T-helper 17 cell (primary cell): ENCODE measurements at regions not wholly inside any gene's neighbourhood (a gene's known extent, or its start where the extent isn't known, plus 50 kb on each side); places are given as distances from the start of the nearest gene placed in this dataset.
"Not testable (repeated sequence)": the region's sequence is repeated elsewhere in the genome, so short reads cannot be mapped to it uniquely, and the experiment has no call there.

Experiments
- ATAC-seq: fragments of 150-1000 bp; cut with Tn5 transposase; 2 replicates; pipeline ENCODE4 v1.10.0; 2021; ENCODE audit warnings: mild to moderate bottlenecking, moderate library complexity
- DNase-seq, 3 donors: peaks; one replicate each; pipeline versions ENCODE4 v3.0.0 to v3.0.0-alpha.2; 2020 to 2021
- H3K9me3 ChIP-seq: one replicate; pipeline ENCODE4 v1.7.0; 2013; ENCODE audit warnings: low read length, mild to moderate bottlenecking; ENCODE audit not compliant: control insufficient read depth, poor library complexity, severe bottlenecking
- H3K27ac Mint-ChIP-seq: one replicate; pipeline ENCODE4 v1.8.0; 2022; ENCODE audit warnings: mild to moderate bottlenecking, moderate library complexity, mixed read lengths
- H3K27me3 Mint-ChIP-seq: one replicate; pipeline ENCODE4 v1.8.0; 2022; ENCODE audit warnings: mixed read lengths
- H3K36me3 Mint-ChIP-seq: one replicate; pipeline ENCODE4 v1.8.0; 2022; ENCODE audit warnings: low read depth, mixed read lengths
- H3K4me1 Mint-ChIP-seq: one replicate; pipeline ENCODE4 v1.8.0; 2022; ENCODE audit warnings: mild to moderate bottlenecking, mixed read lengths
- H3K4me3 Mint-ChIP-seq: one replicate; pipeline ENCODE4 v1.8.0; 2022; ENCODE audit warnings: mild to moderate bottlenecking, moderate library complexity, mixed read lengths

- no peaks in the 10 kb centered on the region for H3K9me3 ChIP-seq
- H3K4me1 Mint-ChIP-seq, result no peaks in the 10 kb centered on the region
- no peaks in the 10 kb centered on the region for H3K27me3 Mint-ChIP-seq
- no peak overlapping the region for H3K27ac Mint-ChIP-seq
- ATAC-seq (no peak), DNase-seq (no peak)
- H3K36me3 Mint-ChIP-seq, result no peaks in the 10 kb centered on the region
- no peak overlapping the region for H3K4me3 Mint-ChIP-seq
Measured at GRCh38 chr11:38517991-38518390, 1920.0 kb upstream of the RAG2 start.

GRCh38 chr11:38512830-38513229, 1914.8 kb upstream of the RAG2 start:
- H3K4me3 Mint-ChIP-seq, H3K36me3 Mint-ChIP-seq, H3K9me3 ChIP-seq, H3K27ac Mint-ChIP-seq, ATAC-seq, H3K27me3 Mint-ChIP-seq, H3K4me1 Mint-ChIP-seq, DNase-seq: not testable (repeated sequence)

DNA sequence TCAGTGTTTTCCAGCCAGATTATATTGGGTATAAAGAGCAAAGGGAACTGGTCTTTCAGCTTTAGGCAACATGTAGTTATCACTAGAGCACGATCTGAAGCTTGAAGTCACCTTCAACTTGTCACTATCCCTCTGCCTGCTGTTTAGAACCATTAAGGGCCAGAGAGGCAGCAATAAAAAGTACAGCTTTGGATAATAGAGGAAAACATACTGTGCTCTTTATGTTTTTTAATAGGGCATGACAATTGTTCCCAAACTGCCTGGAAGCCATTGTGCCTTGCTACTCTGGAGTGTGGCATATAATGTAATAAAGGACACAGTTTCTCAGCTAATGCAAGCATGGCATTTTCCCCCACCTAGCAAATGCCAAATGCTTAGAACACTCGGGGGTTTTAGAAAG, 1912.0 kb upstream of the RAG2 start:
- H3K36me3 Mint-ChIP-seq, result no peaks in the 10 kb centered on the region
- ATAC-seq (no peak), DNase-seq (no peak)
- H3K4me1 Mint-ChIP-seq, result no peaks in the 10 kb centered on the region
- no peak overlapping the region for H3K27ac Mint-ChIP-seq
- no peaks in the 10 kb centered on the region for H3K27me3 Mint-ChIP-seq
- H3K9me3 ChIP-seq, result no peaks in the 10 kb centered on the region
- H3K4me3 Mint-ChIP-seq, result no peak overlapping the region

- DNase-seq (no peak), ATAC-seq (no peak)
- Mint-ChIP-seq H3K27me3 (no peaks in the 10 kb centered on the region), H3K36me3 (no peaks in the 10 kb centered on the region), H3K4me1 (no peaks in the 10 kb centered on the region), H3K4me3 (no peak overlapping the region), H3K27ac (no peak overlapping the region)
- peaks cover 2% of the 10 kb centered on the region for H3K9me3 ChIP-seq
Measured at GRCh38 chr11:38503876-38504275, 1905.8 kb upstream of the RAG2 start.

GRCh38 chr11:38498721-38499120, 1900.7 kb upstream of the RAG2 start:
- H3K27ac Mint-ChIP-seq, result no peak overlapping the region
- ATAC-seq (no peak), DNase-seq (no peak)
- H3K4me1 Mint-ChIP-seq, result no peaks in the 10 kb centered on the region
- H3K27me3 Mint-ChIP-seq, result no peaks in the 10 kb centered on the region
- H3K9me3 ChIP-seq, result peaks cover 2% of the 10 kb centered on the region
- no peak overlapping the region for H3K4me3 Mint-ChIP-seq
- no peaks in the 10 kb centered on the region for H3K36me3 Mint-ChIP-seq

DNA sequence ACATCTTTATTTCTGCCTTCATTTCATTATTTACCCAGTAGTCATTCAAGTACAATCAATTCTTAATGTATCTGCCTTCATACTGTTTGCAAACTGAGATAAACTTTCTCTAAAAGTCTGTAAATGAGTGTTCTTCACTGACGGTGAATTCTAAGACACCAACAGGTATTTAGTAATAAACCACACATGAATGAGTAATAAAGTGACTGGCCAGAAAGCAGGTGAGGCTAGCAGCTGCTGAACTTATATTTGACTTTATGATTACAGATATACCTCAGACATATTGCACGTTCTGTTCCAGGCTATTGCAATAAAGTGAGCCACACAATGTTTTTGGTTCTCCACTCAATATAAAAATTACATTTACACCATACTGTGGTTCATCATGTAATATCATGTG, 1894.0 kb upstream of the RAG2 start:
- Mint-ChIP-seq H3K4me1 (no peaks in the 10 kb centered on the region), H3K27ac (no peak overlapping the region), H3K4me3 (no peak overlapping the region), H3K27me3 (no peaks in the 10 kb centered on the region), H3K36me3 (no peaks in the 10 kb centered on the region)
- H3K9me3 ChIP-seq, result no peaks in the 10 kb centered on the region
- DNase-seq, result no peak
- ATAC-seq, result no peak

- Mint-ChIP-seq H3K4me1 (no peaks in the 10 kb centered on the region), H3K27me3 (no peaks in the 10 kb centered on the region), H3K4me3 (no peak overlapping the region), H3K27ac (no peak overlapping the region), H3K36me3 (no peaks in the 10 kb centered on the region)
- DNase-seq (no peak), ATAC-seq (no peak)
- H3K9me3 ChIP-seq, result no peaks in the 10 kb centered on the region
Measured at GRCh38 chr11:38481391-38481790, 1883.4 kb upstream of the RAG2 start.

DNA sequence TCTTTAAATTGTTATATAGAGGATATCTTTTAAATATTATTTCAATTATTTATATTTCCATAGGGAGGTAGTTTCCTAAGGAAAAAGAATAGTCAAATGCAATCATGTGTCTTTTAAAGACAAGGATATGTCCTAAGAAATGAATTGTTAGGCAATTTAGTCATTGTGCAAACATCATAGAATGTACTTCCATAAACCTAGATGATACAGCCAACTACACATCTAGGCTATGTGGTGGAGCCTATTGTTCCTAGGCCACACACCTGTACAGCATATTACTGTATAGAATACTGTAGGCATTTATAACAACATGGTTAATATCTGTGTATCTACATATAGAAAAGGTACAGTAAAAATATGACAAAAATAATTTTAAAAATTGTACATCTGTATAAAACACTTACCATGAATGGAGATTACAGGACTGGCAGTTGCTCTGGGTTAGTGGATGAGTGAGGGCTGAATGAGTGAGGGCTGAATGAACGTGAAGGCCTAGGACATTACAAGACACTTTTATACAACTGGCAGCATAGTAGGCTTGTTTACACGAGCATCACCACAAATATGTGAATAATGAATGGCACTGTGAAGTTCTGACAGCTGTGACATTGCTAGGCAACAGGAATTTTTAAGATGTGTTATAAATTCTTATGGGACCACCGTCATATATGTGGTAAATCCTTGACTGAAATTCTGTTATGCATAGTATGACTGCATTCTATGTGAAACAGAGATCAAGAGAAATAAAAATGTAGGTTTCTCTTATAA, 1879.0 kb upstream of the RAG2 start:
- DNase-seq (no peak), ATAC-seq (no peak)
- Mint-ChIP-seq H3K4me3 (no peak overlapping the region), H3K27me3 (no peaks in the 10 kb centered on the region), H3K27ac (no peak overlapping the region), H3K36me3 (no peaks in the 10 kb centered on the region), H3K4me1 (no peaks in the 10 kb centered on the region)
- no peaks in the 10 kb centered on the region for H3K9me3 ChIP-seq

GRCh38 chr11:38461751-38462150, 1863.7 kb upstream of the RAG2 start:
- Mint-ChIP-seq H3K4me3 (no peak overlapping the region), H3K36me3 (no peaks in the 10 kb centered on the region), H3K27me3 (no peaks in the 10 kb centered on the region), H3K27ac (no peak overlapping the region), H3K4me1 (no peaks in the 10 kb centered on the region)
- ATAC-seq (no peak), DNase-seq (no peak)
- H3K9me3 ChIP-seq, result no peaks in the 10 kb centered on the region

DNA sequence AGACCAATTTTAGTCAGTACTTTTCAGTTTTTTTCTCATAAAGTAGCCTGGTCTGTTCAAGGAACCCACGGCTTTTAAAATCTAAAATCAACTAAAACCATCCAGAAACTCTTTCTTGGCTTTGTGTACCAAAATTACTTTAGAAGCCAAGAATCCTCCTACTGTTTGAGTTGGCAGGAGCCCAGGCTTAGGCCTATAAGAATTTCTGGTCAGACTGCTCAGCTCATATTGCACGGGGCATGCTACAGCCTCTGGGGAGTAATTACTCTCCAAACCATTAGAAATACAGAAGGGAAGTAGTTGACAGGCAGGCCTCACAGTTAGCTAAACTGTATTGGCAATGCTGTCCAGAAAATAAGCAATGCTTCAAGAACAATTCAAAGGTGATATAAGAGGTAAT, 1862.9 kb upstream of the RAG2 start:
- Mint-ChIP-seq H3K27me3 (no peaks in the 10 kb centered on the region), H3K4me3 (no peak overlapping the region), H3K36me3 (no peaks in the 10 kb centered on the region), H3K4me1 (no peaks in the 10 kb centered on the region), H3K27ac (no peak overlapping the region)
- DNase-seq (no peak), ATAC-seq (no peak)
- H3K9me3 ChIP-seq, result no peaks in the 10 kb centered on the region

DNA sequence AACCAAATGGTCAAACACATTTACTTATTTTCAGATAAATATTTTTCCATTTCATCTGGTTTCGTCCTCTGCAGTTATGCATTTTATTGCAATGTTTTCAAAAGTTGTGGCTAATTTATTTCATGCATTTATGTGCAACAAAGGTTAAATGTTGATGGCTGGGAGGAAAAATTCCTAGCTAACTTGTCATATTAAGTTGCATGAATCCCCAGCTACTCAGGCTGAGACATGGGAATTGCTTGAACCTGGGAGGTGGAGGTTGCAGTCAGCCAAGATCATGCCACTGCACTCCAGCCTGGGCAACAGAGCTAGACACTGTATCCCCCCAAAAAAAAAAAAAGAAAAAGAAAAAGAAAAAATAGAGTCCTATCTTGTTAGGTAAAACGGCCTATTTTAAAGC, 1862.4 kb upstream of the RAG2 start:
- Mint-ChIP-seq H3K4me3 (no peak overlapping the region), H3K27ac (no peak overlapping the region), H3K4me1 (no peaks in the 10 kb centered on the region), H3K27me3 (no peaks in the 10 kb centered on the region), H3K36me3 (no peaks in the 10 kb centered on the region)
- DNase-seq, result no peak
- H3K9me3 ChIP-seq, result no peaks in the 10 kb centered on the region
- ATAC-seq, result no peak

DNA sequence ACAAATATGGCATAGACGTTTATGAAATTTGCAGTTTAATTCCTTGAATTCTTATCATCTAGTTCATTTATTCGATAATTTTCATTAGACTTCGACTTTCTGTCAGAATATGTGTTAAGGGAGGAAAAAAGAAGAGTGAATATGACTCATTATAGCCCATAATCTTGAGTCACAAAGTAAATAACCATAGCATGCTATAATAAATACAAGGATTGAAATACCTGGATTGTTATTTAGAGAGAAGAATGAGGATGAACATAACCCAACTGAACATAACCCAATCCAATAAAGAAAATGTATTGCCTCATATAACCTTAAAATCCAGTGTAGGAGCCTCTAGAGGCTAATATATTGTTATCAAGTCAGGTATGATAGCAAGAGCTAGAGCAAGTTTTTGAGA, 1858.3 kb upstream of the RAG2 start:
- DNase-seq, result no peak
- Mint-ChIP-seq H3K27me3 (no peaks in the 10 kb centered on the region), H3K27ac (no peak overlapping the region), H3K4me3 (no peak overlapping the region), H3K4me1 (no peaks in the 10 kb centered on the region), H3K36me3 (no peaks in the 10 kb centered on the region)
- no peak for ATAC-seq
- H3K9me3 ChIP-seq, result no peaks in the 10 kb centered on the region

- Mint-ChIP-seq H3K27me3 (no peaks in the 10 kb centered on the region), H3K36me3 (no peaks in the 10 kb centered on the region), H3K4me3 (no peak overlapping the region), H3K27ac (no peak overlapping the region), H3K4me1 (no peaks in the 10 kb centered on the region)
- no peak for DNase-seq
- ATAC-seq, result no peak
- no peaks in the 10 kb centered on the region for H3K9me3 ChIP-seq
Measured at GRCh38 chr11:38448284-38448683, 1850.2 kb upstream of the RAG2 start.

- no peaks in the 10 kb centered on the region for H3K9me3 ChIP-seq
- Mint-ChIP-seq H3K4me1 (no peaks in the 10 kb centered on the region), H3K36me3 (no peaks in the 10 kb centered on the region), H3K27me3 (no peaks in the 10 kb centered on the region), H3K4me3 (no peak overlapping the region), H3K27ac (no peak overlapping the region)
- ATAC-seq (no peak), DNase-seq (no peak)
Measured at GRCh38 chr11:38446336-38446735, 1848.3 kb upstream of the RAG2 start.
